Right lobe of liver (tissue), 6 donors: ENCODE measurements at regions not wholly inside any gene's neighbourhood (a gene's known extent, or its start where the extent isn't known, plus 50 kb on each side); places are given as distances from the start of the nearest gene placed in this dataset.

ENCODE experiments used
- ATAC-seq, 4 donors: fragments of 200-7000 bp; cut with Tn5 transposase; one replicate each; pipeline ENCODE4 v1.9.1; 2020; ENCODE audit warnings: mild to moderate bottlenecking in 4 of 4, moderate library complexity in 4 of 4
- DNase-seq, 3 donors: peaks; one replicate each; pipeline ENCODE4 v3.0.0-alpha.2; 2020
- H3K27ac ChIP-seq, 3 donors: fragments of 200-600 bp; one replicate each; pipeline ENCODE4 v1.8.0; 2022
- H3K27me3 ChIP-seq, 2 donors: fragments of 200-600 bp; one replicate each; pipeline ENCODE4 v1.8.0; 2022
- H3K36me3 ChIP-seq, 4 donors: fragments of 200-600 bp; sonication (generic) in 1 of 4; one replicate each; pipeline versions ENCODE4 v1.5.1 to v1.8.0; 2017 to 2022; ENCODE audit warnings: control low read depth in 1 of 4
- H3K4me1 ChIP-seq, 4 donors: fragments of 200-600 bp; sonication (generic) in 1 of 4; one replicate each; pipeline versions ENCODE4 v1.5.1 to v1.8.0; 2017 to 2022; ENCODE audit warnings: control low read depth in 1 of 4
- H3K4me3 ChIP-seq, 3 donors: fragments of 200-600 bp; one replicate each; pipeline ENCODE4 v1.8.0; 2022
- H3K9me3 ChIP-seq, 4 donors: fragments of 200-600 bp; sonication (generic) in 1 of 4; one replicate each; pipeline versions ENCODE4 v1.5.1 to v1.8.0; 2017 to 2022; ENCODE audit warnings: control low read depth in 1 of 4
- POLR2A ChIP-seq: fragments of 450-650 bp; IDR thresholded peaks from one replicate; pipeline ENCODE4 v1.6.1; 2017; ENCODE audit warnings: antibody characterized with exemption, mild to moderate bottlenecking
- WGBS: methylation state at CpG from one replicate; pipeline ENCODE4 v1.1.6; 2018; ENCODE audit warnings: low coverage, low lambda C conversion rate; ENCODE audit not compliant: insufficient coverage; ENCODE audit errors: missing lambda C conversion rate; 5-methylcytosine and 5-hydroxymethylcytosine counted together
- intact Hi-C, 2 donors: fragments of 100-400 bp; cut with DNase I; formaldehyde crosslinking; loops; one replicate each; pipeline versions ENCODE4 v1.11.2 to v1.14.1; 2022
- TF ChIP-seq, protein P1 (sequence below), 4 donors: fragments of 200-600 bp in 3 of 4; fragments of 450-650 bp in 1 of 4; IDR thresholded peaks; one replicate each; pipeline versions ENCODE4 v1.5.1 to v1.8.0; 2016 to 2022; ENCODE audit warnings: antibody characterized with exemption in 4 of 4, mild to moderate bottlenecking in 2 of 4
- donor health status: DM: no; HTN: yes; CAD: no.
- donor health status: DM: no; HTN: no; CAD: no.
- donor health status: DM: no; HTN: no; CAD: no.
- donor health status: DM: no; HTN: yes; CAD: no.
- donor health status: DM: no; HTN: yes; CAD: no.

DNA sequence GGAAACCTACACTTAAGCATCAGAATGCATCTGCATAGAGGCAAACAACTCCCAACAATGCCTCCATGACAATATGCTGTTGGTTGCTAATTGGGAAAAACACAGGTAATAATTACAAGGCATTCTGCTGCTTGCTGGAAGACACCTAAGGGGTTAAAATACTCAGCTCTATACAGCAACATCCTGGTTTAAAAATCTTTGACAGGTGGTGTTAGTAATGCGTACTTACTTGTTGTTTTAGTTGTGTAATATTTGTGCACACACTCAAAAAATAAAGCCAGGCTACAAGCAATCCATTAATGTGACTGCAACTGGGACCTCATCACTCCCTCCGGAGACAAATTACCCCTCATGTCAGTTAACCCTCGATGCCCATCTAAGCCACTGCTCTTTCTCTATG lies 126.3 kb upstream of the ELL2 start:
- 13% methylated on average over 3 of the region's 3 CpGs for WGBS
- ATAC-seq: peak in 2 of 4 donors; percentile 72 to 82
- no peaks in the 10 kb centered on the region for H3K27me3 ChIP-seq

DNA sequence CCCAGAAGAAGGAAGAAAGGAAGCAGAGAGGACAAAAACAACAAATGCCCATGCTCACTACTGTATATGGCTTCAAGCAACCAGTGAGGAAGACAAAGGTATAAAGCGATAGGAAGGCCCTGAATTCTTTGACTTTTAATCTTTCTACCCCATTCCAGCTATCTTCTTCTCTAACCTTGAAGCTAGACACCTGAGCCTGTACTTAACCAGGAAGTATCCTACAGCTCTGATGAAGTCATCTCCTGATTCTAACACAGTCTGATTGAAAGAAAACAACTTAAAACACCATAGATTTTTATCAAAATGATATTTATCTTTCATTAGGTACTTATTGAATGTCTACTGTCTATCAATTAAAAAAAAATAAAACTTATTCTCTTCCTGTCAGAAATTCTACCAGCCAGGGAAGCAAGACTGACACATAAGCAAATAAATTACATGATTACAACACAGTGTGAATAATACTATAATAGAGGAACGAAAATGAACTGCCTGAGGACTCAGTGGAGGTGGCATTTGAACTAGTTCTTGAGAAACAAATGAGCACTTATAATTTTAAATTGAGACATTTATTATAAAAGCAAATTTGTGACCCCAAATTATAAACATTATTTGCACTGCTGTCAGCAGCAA lies 123.3 kb upstream of the ELL2 start:
- ATAC-seq: peak; percentile 53 to 81 (median 74)
- Histone ChIP-seq H3K4me1 (peaks cover 0 to 3% (median 0%) of the 10 kb centered on the region in 4 donors), H3K27me3 (no peaks in the 10 kb centered on the region), H3K9me3 (no peaks in the 10 kb centered on the region), H3K36me3 (no peaks in the 10 kb centered on the region), H3K4me3 (no peak overlapping the region), H3K27ac (no peak overlapping the region)
- 53% methylated on average over 2 of the region's 2 CpGs for WGBS
- intact Hi-C loops: no loop called here
- DNase-seq: no peak
- TF ChIP-seq POLR2A: no peak
- TF ChIP-seq, protein P1, sequence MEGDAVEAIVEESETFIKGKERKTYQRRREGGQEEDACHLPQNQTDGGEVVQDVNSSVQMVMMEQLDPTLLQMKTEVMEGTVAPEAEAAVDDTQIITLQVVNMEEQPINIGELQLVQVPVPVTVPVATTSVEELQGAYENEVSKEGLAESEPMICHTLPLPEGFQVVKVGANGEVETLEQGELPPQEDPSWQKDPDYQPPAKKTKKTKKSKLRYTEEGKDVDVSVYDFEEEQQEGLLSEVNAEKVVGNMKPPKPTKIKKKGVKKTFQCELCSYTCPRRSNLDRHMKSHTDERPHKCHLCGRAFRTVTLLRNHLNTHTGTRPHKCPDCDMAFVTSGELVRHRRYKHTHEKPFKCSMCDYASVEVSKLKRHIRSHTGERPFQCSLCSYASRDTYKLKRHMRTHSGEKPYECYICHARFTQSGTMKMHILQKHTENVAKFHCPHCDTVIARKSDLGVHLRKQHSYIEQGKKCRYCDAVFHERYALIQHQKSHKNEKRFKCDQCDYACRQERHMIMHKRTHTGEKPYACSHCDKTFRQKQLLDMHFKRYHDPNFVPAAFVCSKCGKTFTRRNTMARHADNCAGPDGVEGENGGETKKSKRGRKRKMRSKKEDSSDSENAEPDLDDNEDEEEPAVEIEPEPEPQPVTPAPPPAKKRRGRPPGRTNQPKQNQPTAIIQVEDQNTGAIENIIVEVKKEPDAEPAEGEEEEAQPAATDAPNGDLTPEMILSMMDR (IDR thresholded peaks at IDR 0.05): no peak

More for the DNA sequence above, 126.3 kb upstream of the ELL2 start:
- no peak for TF ChIP-seq POLR2A
- TF ChIP-seq, protein P1 (IDR thresholded peaks at IDR 0.05): no peak
- no peaks in the 10 kb centered on the region for H3K9me3 ChIP-seq
- H3K4me1 ChIP-seq: peaks cover 0 to 3% (median 0%) of the 10 kb centered on the region in 4 donors
- H3K36me3 ChIP-seq: no peaks in the 10 kb centered on the region
- no peak for DNase-seq
- H3K4me3 ChIP-seq: no peak overlapping the region
- no peak overlapping the region for H3K27ac ChIP-seq
- intact Hi-C loops: no loop called here

DNA sequence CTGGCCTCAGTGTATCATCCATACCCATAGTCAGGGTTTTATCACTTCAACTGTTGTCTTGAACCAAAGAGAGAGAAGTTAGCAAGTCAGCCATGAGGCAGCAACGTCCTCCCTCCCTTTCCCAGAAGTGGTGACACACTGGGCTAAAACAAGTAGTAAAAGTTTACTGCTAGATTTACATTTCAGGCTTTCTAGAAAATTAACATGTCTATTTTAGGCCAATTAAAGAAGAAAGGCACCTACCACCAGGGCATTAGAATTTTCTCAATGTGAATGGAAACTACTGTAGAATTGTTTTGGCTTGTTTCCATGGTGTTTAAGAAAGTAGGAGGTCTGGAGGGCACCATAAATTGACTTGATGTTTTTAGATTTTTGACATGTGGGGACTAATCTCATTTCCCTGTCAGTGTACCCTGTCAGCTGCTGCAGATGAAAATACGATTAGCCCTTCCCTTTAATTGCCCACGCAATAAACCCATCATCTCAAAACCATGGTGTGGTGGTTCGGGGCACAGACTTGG lies 121.8 kb upstream of the ELL2 start:
- H3K27ac ChIP-seq: no peak overlapping the region
- intact Hi-C loops: no loop called here
- no peak overlapping the region for H3K4me3 ChIP-seq
- peaks cover 0 to 3% (median 0%) of the 10 kb centered on the region in 4 donors for H3K4me1 ChIP-seq
- no peaks in the 10 kb centered on the region for H3K27me3 ChIP-seq
- TF ChIP-seq, protein P1 (IDR thresholded peaks at IDR 0.05): no peak
- TF ChIP-seq POLR2A: no peak
- WGBS: 72% methylated on average over 4 of the region's 4 CpGs
- H3K9me3 ChIP-seq: no peaks in the 10 kb centered on the region
- ATAC-seq (no peak), DNase-seq (no peak)
- no peaks in the 10 kb centered on the region for H3K36me3 ChIP-seq

DNA sequence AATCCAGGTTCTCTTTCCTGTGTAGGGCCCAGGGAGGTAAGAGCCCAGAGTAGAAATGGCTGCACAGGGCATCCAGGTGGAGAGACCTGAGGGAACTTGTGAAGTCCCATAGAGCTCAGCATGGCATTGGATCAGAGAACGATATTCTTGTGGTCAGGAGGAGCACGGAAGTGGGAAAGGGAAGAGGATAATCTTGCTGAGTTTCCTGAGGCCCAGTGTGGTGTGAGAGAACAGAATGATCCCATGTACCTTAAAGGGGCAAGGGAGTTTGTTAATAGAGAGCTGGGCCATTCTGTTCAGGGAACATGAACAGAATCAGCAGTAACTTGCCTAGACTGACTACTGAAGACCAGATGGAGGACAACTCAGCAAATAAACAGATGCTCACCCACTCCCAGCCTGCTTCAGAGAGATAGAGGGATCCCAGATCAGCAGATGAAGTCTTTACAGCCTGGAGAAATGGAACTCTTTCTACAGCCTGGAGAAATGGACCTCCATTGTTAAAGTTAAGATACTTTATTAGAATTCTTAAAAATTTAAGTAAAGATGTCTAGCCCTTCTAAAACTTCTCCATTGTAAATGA lies 119.7 kb upstream of the ELL2 start:
- DNase-seq: no peak
- intact Hi-C loops: no loop called here
- H3K9me3 ChIP-seq: no peaks in the 10 kb centered on the region
- H3K4me3 ChIP-seq: no peak overlapping the region
- TF ChIP-seq, protein P1 (IDR thresholded peaks at IDR 0.05): no peak
- no peak for TF ChIP-seq POLR2A
- WGBS: 57% methylated on average over 2 of the region's 2 CpGs
- H3K36me3 ChIP-seq: no peaks in the 10 kb centered on the region
- no peaks in the 10 kb centered on the region for H3K27me3 ChIP-seq
- no peak overlapping the region for H3K27ac ChIP-seq
- no peaks in the 10 kb centered on the region for H3K4me1 ChIP-seq
- peak in 2 of 4 donors; percentile 23 to 62 for ATAC-seq
